SK-N-SH (cell line): ENCODE measurements at regions not wholly inside any gene's neighbourhood (a gene's known extent, or its start where the extent isn't known, plus 50 kb on each side); places are given as distances from the start of the nearest gene placed in this dataset.

Experiments
- CHD2 ChIP-seq: fragments of 150-350 bp; IDR thresholded peaks from 2 replicates; pipeline ENCODE4 v1.6.1; 2018; ENCODE audit warnings: low read length; ENCODE audit not compliant: partially characterized antibody
- EP300 ChIP-seq, 2 experiments: IDR thresholded peaks; 2 replicates each; pipeline versions ENCODE4 v1.4.0 to v1.6.1; 2012; ENCODE audit warnings: borderline replicate concordance in 1 of 2, low read depth in 1 of 2, low read length in 1 of 2
- EZH2phosphoT487 ChIP-seq: fragments of 200-600 bp; sonication (generic); IDR thresholded peaks from 2 replicates; pipeline ENCODE4 v1.6.1; 2017; ENCODE audit warnings: low read depth, mixed run types, mild to moderate bottlenecking, antibody characterized with exemption, moderate library complexity, borderline replicate concordance
- FOSL2 ChIP-seq: IDR thresholded peaks from 2 replicates; pipeline ENCODE4 v1.4.0; 2012; ENCODE audit warnings: low read depth, mild to moderate bottlenecking, moderate library complexity, borderline replicate concordance
- FOXJ3 ChIP-seq: sonication (generic); formaldehyde crosslinking; IDR thresholded peaks from 2 replicates; pipeline ENCODE4 v1.5.1; 2020; ENCODE audit warnings: mild to moderate bottlenecking, missing genetic modification reagents
- GATA2 ChIP-seq: sonication (generic); formaldehyde crosslinking; IDR thresholded peaks from 2 replicates; pipeline ENCODE4 v1.5.0; 2020; ENCODE audit warnings: mild to moderate bottlenecking, missing genetic modification reagents
- JUND ChIP-seq: IDR thresholded peaks from 2 replicates; pipeline ENCODE4 v1.4.0; 2012
- MXI1 ChIP-seq: IDR thresholded peaks from 2 replicates; pipeline ENCODE4 v1.6.1; 2012; ENCODE audit warnings: mild to moderate bottlenecking, low read depth, low read length, improper control_type of control experiment
- NFIC ChIP-seq: IDR thresholded peaks from 2 replicates; pipeline ENCODE4 v1.4.0; 2012; ENCODE audit warnings: borderline replicate concordance
- NRF1 ChIP-seq: IDR thresholded peaks from 2 replicates; pipeline ENCODE4 v1.6.1; 2012; ENCODE audit warnings: low read depth, mild to moderate bottlenecking, low read length
- RAD21 ChIP-seq: IDR thresholded peaks from 2 replicates; pipeline ENCODE4 v1.6.1; 2012; ENCODE audit warnings: mild to moderate bottlenecking, low read length
- TAF1 ChIP-seq: IDR thresholded peaks from 2 replicates; pipeline ENCODE4 v1.6.1; 2012; ENCODE audit warnings: low read depth, mild to moderate bottlenecking, low read length, moderate library complexity, borderline replicate concordance
- TF ChIP-seq, protein P1 (sequence below): IDR thresholded peaks from 2 replicates; pipeline ENCODE4 v1.4.0; 2012; ENCODE audit warnings: low read depth
- TF ChIP-seq, protein P2 (sequence below): fragments of 200-600 bp; sonication (generic); IDR thresholded peaks from 2 replicates; pipeline ENCODE4 v1.6.1; 2017; ENCODE audit warnings: antibody characterized with exemption, mild to moderate bottlenecking, moderate library complexity

DNA sequence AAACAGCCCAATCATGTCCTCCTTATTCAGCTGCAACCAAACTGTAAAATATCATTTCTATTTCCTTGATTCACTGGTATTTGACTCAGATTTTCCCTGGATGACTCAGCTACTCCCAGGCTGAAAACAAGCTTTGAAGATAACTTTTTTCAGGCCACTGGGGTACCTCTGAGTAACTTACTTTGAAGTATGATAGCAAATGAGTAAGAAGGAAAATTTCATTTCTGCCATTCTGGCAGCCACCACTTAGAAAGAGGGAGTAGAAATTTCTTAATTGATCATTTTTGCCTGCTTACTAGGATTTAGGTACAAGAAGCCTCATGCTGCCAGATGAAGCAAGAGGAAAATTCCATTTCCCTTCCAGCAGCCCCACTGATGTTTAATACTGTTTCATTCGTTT is 247.4 kb downstream of the PRELID2 start:
- no peak for TF ChIP-seq MXI1
- TF ChIP-seq, protein P1, sequence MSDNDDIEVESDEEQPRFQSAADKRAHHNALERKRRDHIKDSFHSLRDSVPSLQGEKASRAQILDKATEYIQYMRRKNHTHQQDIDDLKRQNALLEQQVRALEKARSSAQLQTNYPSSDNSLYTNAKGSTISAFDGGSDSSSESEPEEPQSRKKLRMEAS = peak; percentile 70
- TF ChIP-seq RAD21 = no peak
- TF ChIP-seq, protein P2, sequence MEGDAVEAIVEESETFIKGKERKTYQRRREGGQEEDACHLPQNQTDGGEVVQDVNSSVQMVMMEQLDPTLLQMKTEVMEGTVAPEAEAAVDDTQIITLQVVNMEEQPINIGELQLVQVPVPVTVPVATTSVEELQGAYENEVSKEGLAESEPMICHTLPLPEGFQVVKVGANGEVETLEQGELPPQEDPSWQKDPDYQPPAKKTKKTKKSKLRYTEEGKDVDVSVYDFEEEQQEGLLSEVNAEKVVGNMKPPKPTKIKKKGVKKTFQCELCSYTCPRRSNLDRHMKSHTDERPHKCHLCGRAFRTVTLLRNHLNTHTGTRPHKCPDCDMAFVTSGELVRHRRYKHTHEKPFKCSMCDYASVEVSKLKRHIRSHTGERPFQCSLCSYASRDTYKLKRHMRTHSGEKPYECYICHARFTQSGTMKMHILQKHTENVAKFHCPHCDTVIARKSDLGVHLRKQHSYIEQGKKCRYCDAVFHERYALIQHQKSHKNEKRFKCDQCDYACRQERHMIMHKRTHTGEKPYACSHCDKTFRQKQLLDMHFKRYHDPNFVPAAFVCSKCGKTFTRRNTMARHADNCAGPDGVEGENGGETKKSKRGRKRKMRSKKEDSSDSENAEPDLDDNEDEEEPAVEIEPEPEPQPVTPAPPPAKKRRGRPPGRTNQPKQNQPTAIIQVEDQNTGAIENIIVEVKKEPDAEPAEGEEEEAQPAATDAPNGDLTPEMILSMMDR = no peak
- no peak for TF ChIP-seq CHD2
- no peak for TF ChIP-seq GATA2 (CRISPR knock-in tag)
- TF ChIP-seq TAF1 = no peak
- TF ChIP-seq FOXJ3 = no peak
- peak in 1 of 2 experiments; percentile 97; a peak in 2 of 4 replicates for TF ChIP-seq EP300 (IDR thresholded peaks at IDR 0.05; ENCODE audit: borderline replicate concordance in 1 of 2, low read depth in 1 of 2, low read length in 1 of 2)
- peak; percentile 98 for TF ChIP-seq JUND
- no peak for TF ChIP-seq NRF1
- TF ChIP-seq EZH2phosphoT487 = no peak
- TF ChIP-seq NFIC = peak; percentile 86
- TF ChIP-seq FOSL2 = peak; percentile 99
